OCI-LY3 (cell line): ENCODE measurements at regions not wholly inside any gene's neighbourhood (a gene's known extent, or its start where the extent isn't known, plus 50 kb on each side); places are given as distances from the start of the nearest gene placed in this dataset.

Source experiments
- H2AFZ ChIP-seq: fragments of 200-600, 300-600 bp; shearing (Covaris generic); 2 replicates; pipeline ENCODE4 v1.6.0; 2014; ENCODE audit warnings: antibody characterized with exemption, low read depth, low read length
- H3K27ac ChIP-seq: fragments of 200-600, 300-600 bp; sonication (generic); 2 replicates; pipeline ENCODE4 v1.5.1; 2014; ENCODE audit warnings: mild to moderate bottlenecking, low read length, moderate library complexity, mixed read lengths
- H3K27me3 ChIP-seq: fragments of 200-600, 300-600 bp; sonication (generic); 2 replicates; pipeline ENCODE4 v1.6.1; 2014; ENCODE audit warnings: low read depth, low read length, mixed read lengths
- H3K36me3 ChIP-seq: fragments of 200-600, 300-600 bp; sonication (generic); replicated peaks from 2 replicates; pipeline ENCODE3; 2014; ENCODE audit warnings: low read depth, low read length, mixed read lengths
- H3K4me1 ChIP-seq: fragments of 300-600, 200-600 bp; sonication (generic); 2 replicates; pipeline ENCODE4 v1.6.1; 2014; ENCODE audit warnings: low read length, mixed read lengths
- H3K4me2 ChIP-seq: fragments of 200-600, 300-600 bp; sonication (generic); 2 replicates; pipeline ENCODE4 v1.6.1; 2014; ENCODE audit warnings: low read length, mixed read lengths
- H3K4me3 ChIP-seq: fragments of 300-600, 200-600 bp; sonication (generic); 2 replicates; pipeline ENCODE4 v1.5.1; 2014; ENCODE audit warnings: antibody characterized with exemption, mild to moderate bottlenecking, low read length, moderate library complexity
- H3K79me2 ChIP-seq: fragments of 300-600, 200-600 bp; shearing (Covaris generic); 2 replicates; pipeline ENCODE4 v1.6.1; 2014; ENCODE audit warnings: mild to moderate bottlenecking, low read length, mixed read lengths
- H3K9ac ChIP-seq: fragments of 300-600, 200-600 bp; shearing (Covaris generic); 2 replicates; pipeline ENCODE4 v1.6.0; 2014; ENCODE audit warnings: mild to moderate bottlenecking, low read length, moderate library complexity
- H3K9me3 ChIP-seq: fragments of 200-600, 300-600 bp; shearing (Covaris generic); 2 replicates; pipeline ENCODE4 v1.6.1; 2014; ENCODE audit warnings: low read length, mixed read lengths; ENCODE audit not compliant: insufficient read depth
- H4K20me1 ChIP-seq: fragments of 200-600, 300-600 bp; sonication (generic); 2 replicates; pipeline ENCODE4 v1.6.1; 2016; ENCODE audit warnings: low read length, mixed read lengths; ENCODE audit not compliant: insufficient read depth
- EZH2phosphoT487 ChIP-seq: fragments of 200-600 bp; shearing (Covaris generic); IDR thresholded peaks from 2 replicates; pipeline ENCODE4 v1.6.1; 2018; ENCODE audit warnings: antibody characterized with exemption, mixed run types, low read depth
- TF ChIP-seq, protein P1 (sequence below): fragments of 200-600, 300-600 bp; sonication (generic); IDR thresholded peaks from 2 replicates; pipeline ENCODE4 v1.5.1; 2014; ENCODE audit warnings: antibody characterized with exemption, low read length, low read depth

DNA sequence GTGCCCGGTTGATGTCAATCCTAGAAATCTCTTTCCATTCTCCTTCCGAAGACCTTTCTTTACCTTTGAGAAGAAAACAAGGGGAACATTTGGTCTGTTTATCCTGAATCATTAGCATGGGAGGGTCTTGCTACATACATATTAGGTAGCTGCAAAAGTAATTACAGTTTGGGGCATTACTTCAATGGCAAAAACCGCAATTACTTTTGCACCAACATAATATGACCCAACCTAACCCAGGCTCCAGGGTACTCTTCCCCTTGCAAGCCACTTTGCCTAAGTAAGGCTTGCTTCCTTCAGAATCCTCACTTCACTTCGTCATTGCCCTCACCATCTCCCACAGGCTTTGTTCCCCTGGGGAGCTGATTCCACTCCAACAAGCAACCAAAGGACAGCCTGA is 662.7 kb downstream of the DIAPH3 start:
- Histone ChIP-seq H3K4me2 (no peak overlapping the region), H4K20me1 (no peaks in the 10 kb centered on the region), H3K36me3 (no peaks in the 10 kb centered on the region), H3K9me3 (no peaks in the 10 kb centered on the region), H3K4me1 (no peaks in the 10 kb centered on the region), H3K9ac (no peak overlapping the region), H2AFZ (no peak overlapping the region), H3K79me2 (no peaks in the 10 kb centered on the region), H3K27ac (no peak overlapping the region), H3K4me3 (no peak overlapping the region), H3K27me3 (peaks cover 3% of the 10 kb centered on the region; the same call in 1 of the 2 replicates)
- TF ChIP-seq, protein P1, sequence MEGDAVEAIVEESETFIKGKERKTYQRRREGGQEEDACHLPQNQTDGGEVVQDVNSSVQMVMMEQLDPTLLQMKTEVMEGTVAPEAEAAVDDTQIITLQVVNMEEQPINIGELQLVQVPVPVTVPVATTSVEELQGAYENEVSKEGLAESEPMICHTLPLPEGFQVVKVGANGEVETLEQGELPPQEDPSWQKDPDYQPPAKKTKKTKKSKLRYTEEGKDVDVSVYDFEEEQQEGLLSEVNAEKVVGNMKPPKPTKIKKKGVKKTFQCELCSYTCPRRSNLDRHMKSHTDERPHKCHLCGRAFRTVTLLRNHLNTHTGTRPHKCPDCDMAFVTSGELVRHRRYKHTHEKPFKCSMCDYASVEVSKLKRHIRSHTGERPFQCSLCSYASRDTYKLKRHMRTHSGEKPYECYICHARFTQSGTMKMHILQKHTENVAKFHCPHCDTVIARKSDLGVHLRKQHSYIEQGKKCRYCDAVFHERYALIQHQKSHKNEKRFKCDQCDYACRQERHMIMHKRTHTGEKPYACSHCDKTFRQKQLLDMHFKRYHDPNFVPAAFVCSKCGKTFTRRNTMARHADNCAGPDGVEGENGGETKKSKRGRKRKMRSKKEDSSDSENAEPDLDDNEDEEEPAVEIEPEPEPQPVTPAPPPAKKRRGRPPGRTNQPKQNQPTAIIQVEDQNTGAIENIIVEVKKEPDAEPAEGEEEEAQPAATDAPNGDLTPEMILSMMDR, result no peak

DNA sequence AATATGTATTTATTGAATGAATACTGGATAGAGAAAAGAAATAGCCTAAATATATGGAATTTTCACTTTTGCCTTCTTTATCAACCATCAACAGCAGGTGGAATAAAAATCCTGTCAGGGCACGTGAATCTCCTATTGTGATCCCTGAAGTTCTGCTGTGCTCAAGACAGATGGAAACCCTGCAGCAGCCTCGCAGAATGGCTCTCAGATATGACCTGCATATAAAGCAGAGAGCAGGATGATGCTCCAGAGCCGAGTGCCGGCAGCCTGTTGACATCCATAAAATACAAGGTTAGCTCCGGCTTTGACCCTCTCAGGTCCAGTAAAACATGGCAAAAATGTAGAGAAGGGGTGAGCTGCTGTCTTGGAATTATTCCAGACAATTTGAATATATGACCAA is 659.3 kb downstream of the DIAPH3 start:
- H3K36me3 ChIP-seq, result no peaks in the 10 kb centered on the region
- no peak overlapping the region for H3K4me2 ChIP-seq
- no peak overlapping the region for H3K4me3 ChIP-seq
- H3K4me1 ChIP-seq, result no peaks in the 10 kb centered on the region
- no peak for TF ChIP-seq EZH2phosphoT487
- TF ChIP-seq, protein P1, result no peak
- no peak overlapping the region for H3K27ac ChIP-seq
- no peak overlapping the region for H3K9ac ChIP-seq
- H4K20me1 ChIP-seq, result no peaks in the 10 kb centered on the region
- H3K79me2 ChIP-seq, result no peaks in the 10 kb centered on the region
- H3K9me3 ChIP-seq, result no peaks in the 10 kb centered on the region
- H3K27me3 ChIP-seq, result peaks cover 3% of the 10 kb centered on the region; the same call in 1 of the 2 replicates
- H2AFZ ChIP-seq, result no peak overlapping the region

DNA sequence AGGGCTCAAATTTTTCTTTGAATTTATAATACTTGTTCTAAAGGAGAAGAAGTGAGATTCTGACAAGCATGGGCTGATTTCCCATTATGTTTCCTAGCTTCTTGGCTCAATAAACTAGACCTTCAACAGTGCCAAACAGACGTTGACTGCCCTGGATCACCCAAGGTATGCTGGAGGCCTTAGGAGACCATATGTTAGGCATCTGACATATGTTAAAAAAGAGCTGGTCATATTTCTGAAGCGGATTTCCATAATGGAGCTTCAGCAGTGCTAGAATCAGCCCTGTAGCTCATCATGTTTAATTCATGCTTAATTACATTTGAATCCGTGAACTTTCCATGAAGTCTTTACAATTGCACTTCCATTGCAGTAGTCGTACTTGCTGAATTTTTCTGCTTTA is 653.3 kb downstream of the DIAPH3 start:
- no peaks in the 10 kb centered on the region for H3K9me3 ChIP-seq
- no peaks in the 10 kb centered on the region; the same call in 1 of the 2 replicates for H3K27me3 ChIP-seq
- no peak overlapping the region for H3K4me2 ChIP-seq
- no peaks in the 10 kb centered on the region for H3K36me3 ChIP-seq
- no peak for TF ChIP-seq EZH2phosphoT487
- TF ChIP-seq, protein P1, result no peak
- H4K20me1 ChIP-seq, result no peaks in the 10 kb centered on the region
- H3K79me2 ChIP-seq, result no peaks in the 10 kb centered on the region
- H3K9ac ChIP-seq, result no peak overlapping the region
- H3K27ac ChIP-seq, result no peak overlapping the region
- no peaks in the 10 kb centered on the region for H3K4me1 ChIP-seq
- H3K4me3 ChIP-seq, result no peak overlapping the region
- H2AFZ ChIP-seq, result no peak overlapping the region

DNA sequence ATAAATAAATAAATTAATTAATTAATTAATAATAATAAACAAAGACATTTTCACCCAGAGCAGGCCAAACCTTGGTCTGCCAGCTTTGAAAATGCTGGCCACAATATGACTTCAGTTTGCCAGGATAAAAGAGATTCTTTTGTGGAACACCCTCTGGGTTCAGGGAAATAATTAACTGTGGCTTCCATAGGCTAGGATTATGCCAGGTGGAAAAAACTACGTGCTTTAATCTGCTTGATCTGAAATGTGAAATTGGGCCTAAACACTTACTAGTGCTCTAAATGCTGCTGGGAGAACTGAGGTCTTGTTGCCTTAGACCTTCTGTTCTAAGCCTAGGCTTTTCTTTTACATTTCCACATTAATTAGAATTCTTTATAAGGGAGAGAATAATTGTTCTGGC is 650.0 kb downstream of the DIAPH3 start:
- no peak overlapping the region for H3K4me3 ChIP-seq
- H3K4me1 ChIP-seq, result no peaks in the 10 kb centered on the region
- no peaks in the 10 kb centered on the region for H3K79me2 ChIP-seq
- no peaks in the 10 kb centered on the region for H3K36me3 ChIP-seq
- no peak overlapping the region for H3K9ac ChIP-seq
- TF ChIP-seq EZH2phosphoT487, result no peak
- TF ChIP-seq, protein P1, result no peak
- H3K9me3 ChIP-seq, result no peaks in the 10 kb centered on the region
- H4K20me1 ChIP-seq, result no peaks in the 10 kb centered on the region
- no peak overlapping the region for H3K27ac ChIP-seq
- no peak overlapping the region for H2AFZ ChIP-seq
- H3K27me3 ChIP-seq, result no peaks in the 10 kb centered on the region; the same call in 1 of the 2 replicates
- no peak overlapping the region for H3K4me2 ChIP-seq
